IMR-90 (cell line): ENCODE measurements at regions not wholly inside any gene's neighbourhood (a gene's known extent, or its start where the extent isn't known, plus 50 kb on each side); places are given as distances from the start of the nearest gene placed in this dataset.

Source experiments
- ATAC-seq: fragments of 200-7000 bp; cut with Tn5 transposase; 2 replicates; pipeline ENCODE4 v1.9.1; 2020; ENCODE audit warnings: low read depth, mild to moderate bottlenecking, moderate library complexity
- BruUV-seq: library from RNA; stranded (reverse); fragments of 400-500 nt; replicated peaks from 2 replicates; lab custom pipeline; 2021; lab: Mats Ljungman, UMichigan
- CTCF ChIA-PET: fragments of 300-600 bp; formaldehyde crosslinking; extraction: SDS; loops from one replicate; lab custom pipeline; 2021; ENCODE audit warnings: antibody characterized with exemption; lab: Yijun Ruan, JAX
- POLR2A ChIA-PET: fragments of 300-600 bp; sonication (Branson Sonifier 250); formaldehyde crosslinking; loops from one replicate; lab custom pipeline; 2022; ENCODE audit warnings: antibody characterized with exemption; ENCODE audit not compliant: unreplicated experiment; lab: Charles Lee
- DNase-seq: peaks from one replicate; pipeline ENCODE4 v3.0.0; 2013
- H2AFZ ChIP-seq: replicated peaks from 2 replicates; pipeline ENCODE3; 2013; ENCODE audit warnings: low read length, mild to moderate bottlenecking; ENCODE audit not compliant: poor library complexity
- H2AK5ac ChIP-seq: 2 replicates; pipeline ENCODE4 v1.6.1; 2013; ENCODE audit warnings: low read depth, low read length, inconsistent platforms
- H2AK9ac ChIP-seq: replicated peaks from 2 replicates; pipeline ENCODE3; 2013; ENCODE audit warnings: mild to moderate bottlenecking, low read depth, low read length, moderate library complexity; ENCODE audit not compliant: poor library complexity
- H2BK120ac ChIP-seq: 2 replicates; pipeline ENCODE4 v1.6.1; 2013; ENCODE audit warnings: low read depth, low read length, inconsistent platforms
- H2BK15ac ChIP-seq: 3 replicates; pipeline ENCODE4 v1.6.1; 2013; ENCODE audit warnings: low read depth, low read length, inconsistent platforms
- H2BK20ac ChIP-seq: 2 replicates; pipeline ENCODE4 v1.6.1; 2013; ENCODE audit warnings: low read depth, mild to moderate bottlenecking, inconsistent platforms, low read length, moderate library complexity
- H2BK5ac ChIP-seq: 2 replicates; pipeline ENCODE4 v1.6.1; 2013; ENCODE audit warnings: mild to moderate bottlenecking, low read depth, low read length, inconsistent platforms; ENCODE audit not compliant: poor library complexity, severe bottlenecking
- H3K14ac ChIP-seq: replicated peaks from 2 replicates; pipeline ENCODE4 v1.6.1; 2013; ENCODE audit warnings: low read depth, low read length, inconsistent platforms
- H3K18ac ChIP-seq: 2 replicates; pipeline ENCODE4 v1.6.1; 2013; ENCODE audit warnings: low read depth, low read length, control low read depth
- H3K23ac ChIP-seq: 2 replicates; pipeline ENCODE4 v1.6.1; 2013; ENCODE audit warnings: low read depth, low read length, inconsistent platforms
- H3K27ac ChIP-seq: 2 replicates; pipeline ENCODE4 v1.5.1; 2013; ENCODE audit warnings: mild to moderate bottlenecking, control low read depth, low read length; ENCODE audit not compliant: insufficient read depth
- H3K27me3 ChIP-seq: 2 replicates; pipeline ENCODE4 v1.6.1; 2013; ENCODE audit warnings: low read length; ENCODE audit not compliant: control insufficient read depth, insufficient read depth
- H3K36me3 ChIP-seq: 2 replicates; pipeline ENCODE4 v1.6.1; 2013; ENCODE audit warnings: low read length, mixed read lengths; ENCODE audit not compliant: control insufficient read depth, insufficient read depth
- H3K4ac ChIP-seq: 2 replicates; pipeline ENCODE4 v1.6.1; 2013; ENCODE audit warnings: low read depth, low read length, inconsistent platforms
- H3K4me1 ChIP-seq: 2 replicates; pipeline ENCODE4 v1.6.1; 2013; ENCODE audit warnings: low read length, mixed read lengths; ENCODE audit not compliant: control insufficient read depth, insufficient read depth
- H3K4me2 ChIP-seq: 2 replicates; pipeline ENCODE4 v1.6.1; 2013; ENCODE audit warnings: low read depth, mild to moderate bottlenecking, control low read depth, low read length, moderate library complexity
- H3K4me3 ChIP-seq: 2 replicates; pipeline ENCODE4 v1.5.1; 2013; ENCODE audit warnings: low read depth, mild to moderate bottlenecking, control low read depth, low read length, moderate library complexity; ENCODE audit not compliant: insufficient read depth
- H3K56ac ChIP-seq: 2 replicates; pipeline ENCODE4 v1.6.1; 2013; ENCODE audit warnings: low read length, inconsistent platforms; ENCODE audit not compliant: insufficient read depth; ENCODE audit errors: extremely low read depth
- H3K79me1 ChIP-seq, 2 experiments: 2 replicates each; pipeline ENCODE4 v1.6.1; 2013; ENCODE audit warnings: low read length in 2 of 2, inconsistent platforms in 1 of 2, low read depth in 1 of 2
- H3K9ac ChIP-seq: 2 replicates; pipeline ENCODE4 v1.6.1; 2013; ENCODE audit warnings: low read depth, low read length, control low read depth
- H3K9me1 ChIP-seq: 2 replicates; pipeline ENCODE4 v1.6.1; 2013; ENCODE audit warnings: low read length, inconsistent platforms; ENCODE audit not compliant: insufficient read depth
- H3K9me3 ChIP-seq: 2 replicates; pipeline ENCODE4 v1.6.1; 2013; ENCODE audit warnings: low read length; ENCODE audit not compliant: control insufficient read depth, insufficient read depth
- H4K20me1 ChIP-seq: 2 replicates; pipeline ENCODE4 v1.6.1; 2013; ENCODE audit warnings: low read length, inconsistent platforms; ENCODE audit not compliant: insufficient read depth
- H4K5ac ChIP-seq: 2 replicates; pipeline ENCODE4 v1.6.1; 2013; ENCODE audit warnings: mild to moderate bottlenecking, low read depth, low read length, control low read depth
- H4K8ac ChIP-seq, 2 experiments: 2 replicates each; pipeline ENCODE4 v1.6.1; 2013; ENCODE audit warnings: low read depth in 2 of 2, low read length in 2 of 2, control low read depth in 1 of 2, inconsistent platforms in 1 of 2
- H4K91ac ChIP-seq: 2 replicates; pipeline ENCODE4 v1.6.1; 2013; ENCODE audit warnings: low read depth, low read length, inconsistent platforms; ENCODE audit not compliant: insufficient read depth
- CEBPB ChIP-seq: IDR thresholded peaks from 2 replicates; pipeline ENCODE4 v1.6.1; 2012; ENCODE audit warnings: low read depth, low read length, improper control_type of control experiment
- FOS ChIP-seq: fragments of 150-350 bp; IDR thresholded peaks from 2 replicates; pipeline ENCODE4 v1.6.1; 2016; ENCODE audit warnings: low read depth, low read length
- MAFK ChIP-seq: IDR thresholded peaks from 2 replicates; pipeline ENCODE4 v1.6.1; 2012; ENCODE audit warnings: low read depth, low read length, improper control_type of control experiment
- MAZ ChIP-seq: IDR thresholded peaks from 2 replicates; pipeline ENCODE4 v1.6.1; 2012; ENCODE audit warnings: low read depth, mild to moderate bottlenecking, low read length, improper control_type of control experiment, moderate library complexity, borderline replicate concordance
- MXI1 ChIP-seq: IDR thresholded peaks from 2 replicates; pipeline ENCODE4 v1.6.1; 2012; ENCODE audit warnings: low read depth, mild to moderate bottlenecking, low read length, moderate library complexity, borderline replicate concordance
- NFE2L2 ChIP-seq: fragments of 150-350 bp; IDR thresholded peaks from 2 replicates; pipeline ENCODE4 v1.6.1; 2016; ENCODE audit warnings: low read depth, mild to moderate bottlenecking, low read length
- POLR2A ChIP-seq: IDR thresholded peaks from 2 replicates; pipeline ENCODE4 v1.6.1; 2012; ENCODE audit warnings: mild to moderate bottlenecking, low read depth, low read length
- SMC3 ChIP-seq: fragments of 150-350 bp; IDR thresholded peaks from 2 replicates; pipeline ENCODE4 v1.6.1; 2016; ENCODE audit warnings: low read depth, mild to moderate bottlenecking, antibody characterized with exemption, low read length, moderate library complexity
- WGBS, 2 experiments: methylation state at CpG; one replicate each; pipeline versions ENCODE4 v1.1.5 to v1.1.7; 2013; ENCODE audit warnings: missing lambda C conversion rate in 2 of 2; ENCODE audit not compliant: insufficient read length in 1 of 2; ENCODE audit errors: extremely low coverage in 2 of 2; 5-methylcytosine and 5-hydroxymethylcytosine counted together
- dilution Hi-C: fragments of 300-500 bp; cut with HindIII; formaldehyde crosslinking; loops from one replicate; pipeline ENCODE4 v1.14.3; 2018; ENCODE audit warnings: low sequenced_read_pairs; ENCODE audit not compliant: unreplicated experiment
- in situ Hi-C: fragments of 300-500 bp; cut with MboI; formaldehyde crosslinking; loops from 3 replicates; pipeline ENCODE4 v1.14.3; 2019; ENCODE audit warnings: low sequenced_read_pairs, inconsistent platforms, mixed read lengths
- intact Hi-C: fragments of 100-400 bp; cut with micrococcal nuclease; formaldehyde crosslinking; loops from 2 replicates; pipeline ENCODE4 v1.10.0; 2022
- TF ChIP-seq, protein P1 (sequence below): conservative IDR thresholded peaks from 2 replicates; pipeline ENCODE4 v1.5.1; 2012; ENCODE audit warnings: mild to moderate bottlenecking, low read depth, low read length, improper control_type of control experiment
- TF ChIP-seq, protein P2 (sequence below): fragments of 150-350 bp; IDR thresholded peaks from 2 replicates; pipeline ENCODE4 v1.6.1; 2016; ENCODE audit warnings: low read depth, mild to moderate bottlenecking, low read length, moderate library complexity, borderline replicate concordance

DNA sequence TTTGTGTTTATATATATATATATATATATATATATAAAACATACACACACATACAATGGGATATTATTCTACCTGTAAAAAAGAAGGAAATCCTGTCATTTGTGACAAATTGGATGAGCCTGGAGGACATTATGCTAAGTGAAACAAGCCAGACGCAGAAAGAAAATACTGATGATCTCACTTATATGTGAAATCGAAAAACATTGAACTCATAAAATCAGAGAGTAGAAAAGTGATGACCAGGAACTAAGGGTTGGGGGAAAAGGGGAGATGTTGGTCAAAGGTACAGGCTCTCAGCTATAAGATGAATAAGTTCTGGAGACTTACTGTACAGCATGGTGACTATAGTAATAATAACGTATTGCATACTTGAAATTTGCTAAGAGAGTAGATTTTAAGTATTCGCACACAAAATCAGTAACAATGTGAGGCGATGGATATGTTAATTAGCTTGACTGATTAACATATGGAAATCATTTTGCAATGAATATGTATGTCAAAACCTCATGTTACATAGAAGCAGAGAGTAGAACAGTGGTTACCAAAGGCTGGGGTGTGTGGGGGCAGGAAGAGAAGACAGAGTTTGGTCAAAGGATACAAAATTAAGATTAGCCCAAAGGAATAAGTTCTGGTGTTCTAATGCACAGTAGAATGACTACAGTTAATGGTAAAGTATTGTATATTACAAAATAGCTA lies 92.3 kb upstream of the PHACTR1 start:
- intact Hi-C loops (no loop called here), in situ Hi-C loops (no loop called here), dilution Hi-C loops (no loop called here)
- Histone ChIP-seq H2AFZ (no peak overlapping the region), H3K4me3 (no peak overlapping the region), H4K20me1 (no peaks in the 10 kb centered on the region), H3K36me3 (no peaks in the 10 kb centered on the region), H3K4me1 (no peaks in the 10 kb centered on the region), H3K56ac (no peak overlapping the region), H4K8ac (no peak overlapping the region), H2BK5ac (no peak overlapping the region), H3K9me1 (no peaks in the 10 kb centered on the region), H4K91ac (no peak overlapping the region), H3K9ac (no peak overlapping the region), H3K4me2 (no peak overlapping the region), H2AK5ac (no peak overlapping the region), H3K23ac (no peak overlapping the region), H3K9me3 (no peaks in the 10 kb centered on the region), H2BK120ac (no peak overlapping the region), H4K5ac (no peak overlapping the region), H3K79me1 (no peaks in the 10 kb centered on the region), H2BK20ac (no peak overlapping the region), H3K4ac (no peak overlapping the region), H3K27ac (no peak overlapping the region), H3K14ac (no peak overlapping the region), H3K18ac (no peak overlapping the region), H2BK15ac (no peak overlapping the region), H2AK9ac (no peak overlapping the region), H3K27me3 (peaks cover 7% of the 10 kb centered on the region; the same call in 1 of the 2 replicates)
- TF ChIP-seq MXI1 (no peak), POLR2A (no peak), CEBPB (no peak), FOS (no peak), SMC3 (no peak), NFE2L2 (no peak), MAZ (no peak), MAFK (no peak)
- TF ChIP-seq, protein P1, sequence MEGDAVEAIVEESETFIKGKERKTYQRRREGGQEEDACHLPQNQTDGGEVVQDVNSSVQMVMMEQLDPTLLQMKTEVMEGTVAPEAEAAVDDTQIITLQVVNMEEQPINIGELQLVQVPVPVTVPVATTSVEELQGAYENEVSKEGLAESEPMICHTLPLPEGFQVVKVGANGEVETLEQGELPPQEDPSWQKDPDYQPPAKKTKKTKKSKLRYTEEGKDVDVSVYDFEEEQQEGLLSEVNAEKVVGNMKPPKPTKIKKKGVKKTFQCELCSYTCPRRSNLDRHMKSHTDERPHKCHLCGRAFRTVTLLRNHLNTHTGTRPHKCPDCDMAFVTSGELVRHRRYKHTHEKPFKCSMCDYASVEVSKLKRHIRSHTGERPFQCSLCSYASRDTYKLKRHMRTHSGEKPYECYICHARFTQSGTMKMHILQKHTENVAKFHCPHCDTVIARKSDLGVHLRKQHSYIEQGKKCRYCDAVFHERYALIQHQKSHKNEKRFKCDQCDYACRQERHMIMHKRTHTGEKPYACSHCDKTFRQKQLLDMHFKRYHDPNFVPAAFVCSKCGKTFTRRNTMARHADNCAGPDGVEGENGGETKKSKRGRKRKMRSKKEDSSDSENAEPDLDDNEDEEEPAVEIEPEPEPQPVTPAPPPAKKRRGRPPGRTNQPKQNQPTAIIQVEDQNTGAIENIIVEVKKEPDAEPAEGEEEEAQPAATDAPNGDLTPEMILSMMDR, result no peak
- TF ChIP-seq, protein P2, sequence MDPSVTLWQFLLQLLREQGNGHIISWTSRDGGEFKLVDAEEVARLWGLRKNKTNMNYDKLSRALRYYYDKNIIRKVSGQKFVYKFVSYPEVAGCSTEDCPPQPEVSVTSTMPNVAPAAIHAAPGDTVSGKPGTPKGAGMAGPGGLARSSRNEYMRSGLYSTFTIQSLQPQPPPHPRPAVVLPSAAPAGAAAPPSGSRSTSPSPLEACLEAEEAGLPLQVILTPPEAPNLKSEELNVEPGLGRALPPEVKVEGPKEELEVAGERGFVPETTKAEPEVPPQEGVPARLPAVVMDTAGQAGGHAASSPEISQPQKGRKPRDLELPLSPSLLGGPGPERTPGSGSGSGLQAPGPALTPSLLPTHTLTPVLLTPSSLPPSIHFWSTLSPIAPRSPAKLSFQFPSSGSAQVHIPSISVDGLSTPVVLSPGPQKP, result no peak
- POLR2A ChIA-PET, result no interaction called here
- ATAC-seq (no peak), DNase-seq (no peak)
- BruUV-seq, result no TSS peak
- CTCF ChIA-PET, result interaction anchor here (0.7 to 0.8 kb wide), 2 partner anchors 14 to 1497 kb away, joined by 3 read pairs; no protein-coding TSS in a partner anchor
- WGBS, 2 experiments, result 40% methylated on average over 2 of the region's 5 CpGs; no CpG with 5 or more reads in 1 of the 2 experiments
